Neural progenitor cell (in vitro differentiated cells): ENCODE measurements at regions not wholly inside any gene's neighbourhood (a gene's known extent, or its start where the extent isn't known, plus 50 kb on each side); places are given as distances from the start of the nearest gene placed in this dataset.
"Not testable (repeated sequence)": the region's sequence is repeated elsewhere in the genome, so short reads cannot be mapped to it uniquely, and the experiment has no call there.

Experiments used
- DNase-seq: peaks from one replicate; pipeline ENCODE4 v3.0.0-alpha.2; 2016; ENCODE audit warnings: low spot score
- H2AFZ ChIP-seq: fragments of 200-600 bp; sonication (generic); replicated peaks from 2 replicates; pipeline ENCODE4 v1.6.1; 2016; ENCODE audit warnings: antibody characterized with exemption
- H3F3A ChIP-seq: fragments of 200-600 bp; sonication (generic); 2 replicates; pipeline ENCODE4 v1.6.1; 2016; ENCODE audit warnings: antibody characterized with exemption, low read depth
- H3K27ac ChIP-seq: fragments of 200-600 bp; sonication (generic); 2 replicates; pipeline ENCODE4 v1.5.1; 2016; ENCODE audit warnings: mild to moderate bottlenecking
- H3K27me3 ChIP-seq: fragments of 200-600 bp; sonication (generic); 2 replicates; pipeline ENCODE4 v1.6.1; 2016; ENCODE audit warnings: mild to moderate bottlenecking, moderate library complexity
- H3K36me3 ChIP-seq: fragments of 200-600 bp; sonication (generic); 2 replicates; pipeline ENCODE4 v1.5.1; 2016
- H3K4me1 ChIP-seq: fragments of 200-600 bp; sonication (generic); 2 replicates; pipeline ENCODE4 v1.6.1; 2016; ENCODE audit warnings: mixed run types
- H3K4me2 ChIP-seq: fragments of 200-600 bp; sonication (generic); 2 replicates; pipeline ENCODE4 v1.6.1; 2016
- H3K4me3 ChIP-seq: fragments of 200-600 bp; sonication (generic); 2 replicates; pipeline ENCODE4 v1.5.1; 2016
- H3K79me2 ChIP-seq: fragments of 200-600 bp; sonication (generic); 2 replicates; pipeline ENCODE4 v1.6.1; 2016; ENCODE audit warnings: low read depth
- H3K9ac ChIP-seq: fragments of 200-600 bp; sonication (generic); 2 replicates; pipeline ENCODE4 v1.6.1; 2016
- H3K9me3 ChIP-seq: fragments of 200-600 bp; sonication (generic); 2 replicates; pipeline ENCODE4 v1.5.1; 2016; ENCODE audit warnings: low read depth
- H4K20me1 ChIP-seq: fragments of 200-600 bp; sonication (generic); 2 replicates; pipeline ENCODE4 v1.6.1; 2016; ENCODE audit warnings: low read depth
- H3K27ac Mint-ChIP-seq: 3 replicates; pipeline ENCODE4 v1.8.0; 2021; ENCODE audit warnings: mixed read lengths
- H3K27me3 Mint-ChIP-seq: 2 replicates; pipeline ENCODE4 v1.8.0; 2022; ENCODE audit warnings: low read depth, mild to moderate bottlenecking, inconsistent platforms, moderate library complexity, mixed read lengths; ENCODE audit not compliant: insufficient read depth
- H3K36me3 Mint-ChIP-seq: 3 replicates; pipeline ENCODE4 v1.8.0; 2021; ENCODE audit warnings: mixed read lengths
- H3K4me1 Mint-ChIP-seq: 3 replicates; pipeline ENCODE4 v1.8.0; 2021; ENCODE audit warnings: mixed read lengths
- H3K4me3 Mint-ChIP-seq: 3 replicates; pipeline ENCODE4 v1.8.0; 2021; ENCODE audit warnings: mild to moderate bottlenecking, moderate library complexity, mixed read lengths
- H3K9me3 Mint-ChIP-seq: 3 replicates; pipeline ENCODE4 v1.8.0; 2020; ENCODE audit warnings: mixed read lengths
- CTCF ChIP-seq: fragments of 200-600 bp; sonication (generic); IDR thresholded peaks from 2 replicates; pipeline ENCODE4 v1.5.1; 2017; ENCODE audit warnings: antibody characterized with exemption, mild to moderate bottlenecking
- EZH2 ChIP-seq: fragments of 200-600 bp; sonication (generic); IDR thresholded peaks from 2 replicates; pipeline ENCODE4 v1.6.1; 2017; ENCODE audit warnings: antibody characterized with exemption, mild to moderate bottlenecking, moderate library complexity
- EZH2phosphoT487 ChIP-seq: fragments of 200-600 bp; sonication (generic); IDR thresholded peaks from 2 replicates; pipeline ENCODE4 v1.6.1; 2017; ENCODE audit warnings: antibody characterized with exemption

DNA sequence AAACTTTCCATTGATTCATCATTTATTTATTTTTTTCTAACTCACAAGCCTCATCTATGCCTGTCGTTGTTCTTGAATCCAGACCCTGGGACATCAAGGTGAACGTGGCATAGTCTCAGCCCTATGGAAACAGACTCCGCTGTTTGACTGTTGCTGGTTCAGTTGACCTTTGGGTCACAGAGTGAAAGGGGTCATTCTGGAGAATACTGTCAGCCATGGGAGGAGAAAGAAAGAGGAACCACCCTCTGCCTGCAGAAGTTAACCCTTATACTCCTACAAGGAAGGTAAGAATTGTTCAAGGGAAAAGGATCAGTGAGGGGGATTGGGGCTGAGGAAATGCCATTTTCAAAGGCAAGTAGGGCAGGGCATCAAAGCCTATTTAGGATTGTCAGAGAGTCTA is 387.6 kb upstream of the MAF start:
- Histone ChIP-seq H3K4me1 (no peaks in the 10 kb centered on the region), H3K9ac (no peak overlapping the region), H3K4me2 (no peak overlapping the region), H2AFZ (no peak overlapping the region), H3F3A (no peaks in the 10 kb centered on the region), H3K4me3 (no peak overlapping the region), H3K27me3 (no peaks in the 10 kb centered on the region), H3K27ac (no peak overlapping the region), H3K9me3 (no peaks in the 10 kb centered on the region), H3K79me2 (no peaks in the 10 kb centered on the region), H3K36me3 (no peaks in the 10 kb centered on the region), H4K20me1 (no peaks in the 10 kb centered on the region)
- no peak for TF ChIP-seq EZH2phosphoT487
- TF ChIP-seq EZH2: no peak
- TF ChIP-seq CTCF: no peak
- Mint-ChIP-seq H3K36me3 (no peaks in the 10 kb centered on the region), H3K4me1 (peaks cover 4% of the 10 kb centered on the region), H3K27me3 (no peaks in the 10 kb centered on the region), H3K9me3 (peaks cover 3% of the 10 kb centered on the region), H3K4me3 (no peak overlapping the region), H3K27ac (no peak overlapping the region)
- DNase-seq: no peak

DNA sequence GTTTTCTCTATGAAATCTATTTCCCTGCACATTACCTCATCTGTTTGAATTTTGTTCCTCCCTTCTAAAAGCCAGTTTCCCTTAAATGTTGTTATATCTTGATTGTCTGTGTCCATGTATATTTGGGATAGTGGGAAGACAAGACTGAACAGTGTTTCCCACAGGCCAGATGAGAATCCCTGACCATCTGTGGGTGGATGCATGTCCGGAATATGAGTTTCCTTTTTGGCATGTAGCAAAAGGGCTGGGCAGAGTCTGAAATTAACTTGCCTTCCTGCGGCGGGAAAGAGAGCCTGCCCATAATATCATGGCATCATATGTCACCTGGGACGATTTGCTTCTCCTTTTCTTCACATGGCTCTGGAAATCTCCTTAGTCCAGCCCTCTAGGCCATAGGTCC is 385.8 kb upstream of the MAF start:
- Histone ChIP-seq H4K20me1 (no peaks in the 10 kb centered on the region), H3F3A (no peaks in the 10 kb centered on the region), H3K4me2 (no peak overlapping the region), H3K27me3 (no peaks in the 10 kb centered on the region), H3K27ac (no peak overlapping the region), H3K9ac (no peak overlapping the region), H3K36me3 (no peaks in the 10 kb centered on the region), H3K9me3 (no peaks in the 10 kb centered on the region), H3K4me3 (no peak overlapping the region), H3K79me2 (no peaks in the 10 kb centered on the region), H2AFZ (no peak overlapping the region), H3K4me1 (peaks cover 5% of the 10 kb centered on the region)
- no peak overlapping the region for H3K27ac Mint-ChIP-seq
- no peak overlapping the region for H3K4me3 Mint-ChIP-seq
- H3K36me3 Mint-ChIP-seq: no peaks in the 10 kb centered on the region
- peaks cover 4% of the 10 kb centered on the region for H3K4me1 Mint-ChIP-seq
- no peaks in the 10 kb centered on the region for H3K27me3 Mint-ChIP-seq
- DNase-seq: no peak
- TF ChIP-seq EZH2phosphoT487 (no peak), CTCF (no peak), EZH2 (no peak)
- no peaks in the 10 kb centered on the region for H3K9me3 Mint-ChIP-seq

DNA sequence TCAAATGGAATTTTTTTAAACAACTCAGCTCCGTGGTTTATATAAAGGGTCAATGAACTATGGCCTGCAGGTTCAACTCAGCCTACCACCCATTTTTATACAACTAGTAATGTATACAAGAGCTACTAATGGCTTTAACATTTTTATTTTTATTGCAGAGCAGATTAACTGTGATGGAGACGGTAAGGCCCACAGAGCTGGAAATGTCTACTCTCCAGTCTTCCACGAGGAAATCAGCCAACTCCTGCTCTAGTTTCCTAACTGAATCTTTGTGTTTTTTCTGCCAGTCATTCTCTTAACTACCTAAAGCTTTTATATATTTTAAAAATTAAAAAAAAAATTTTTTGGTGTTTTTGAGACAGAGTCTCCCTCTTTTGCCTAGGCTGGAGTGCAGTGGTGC is 385.1 kb upstream of the MAF start:
- TF ChIP-seq EZH2 (no peak), CTCF (no peak), EZH2phosphoT487 (no peak)
- Histone ChIP-seq H3K9me3 (no peaks in the 10 kb centered on the region), H3K79me2 (no peaks in the 10 kb centered on the region), H3K27ac (no peak overlapping the region), H3K4me3 (no peak overlapping the region), H4K20me1 (no peaks in the 10 kb centered on the region), H3K4me2 (no peak overlapping the region), H3F3A (no peaks in the 10 kb centered on the region), H3K27me3 (no peaks in the 10 kb centered on the region), H3K36me3 (no peaks in the 10 kb centered on the region), H3K9ac (no peak overlapping the region), H3K4me1 (peaks cover 11% of the 10 kb centered on the region), H2AFZ (no peak overlapping the region)
- Mint-ChIP-seq H3K4me1 (peaks cover 6% of the 10 kb centered on the region), H3K9me3 (no peaks in the 10 kb centered on the region), H3K36me3 (no peaks in the 10 kb centered on the region), H3K4me3 (no peak overlapping the region), H3K27me3 (no peaks in the 10 kb centered on the region), H3K27ac (no peak overlapping the region)
- no peak for DNase-seq

- H3F3A ChIP-seq, H3K9me3 Mint-ChIP-seq, H3K27ac ChIP-seq, H3K27me3 ChIP-seq, H3K36me3 ChIP-seq, H3K79me2 ChIP-seq, H3K9ac ChIP-seq, H3K27me3 Mint-ChIP-seq, H3K9me3 ChIP-seq, H3K27ac Mint-ChIP-seq, H3K4me1 Mint-ChIP-seq, H3K4me3 ChIP-seq, H4K20me1 ChIP-seq, H2AFZ ChIP-seq, H3K4me3 Mint-ChIP-seq, H3K4me2 ChIP-seq, DNase-seq, H3K36me3 Mint-ChIP-seq: not testable (repeated sequence)
- peaks cover 11% of the 10 kb centered on the region for H3K4me1 ChIP-seq
These were observed 383.6 kb upstream of the MAF start for GRCh38 chr16:79984149-79984548.
